ENCODE measurements at regions not wholly inside any gene's neighbourhood (a gene's known extent, or its start where the extent isn't known, plus 50 kb on each side); places are given as distances from the start of the nearest gene placed in this dataset.

- no peak for TF ChIP-seq POLR2A (IDR thresholded peaks at IDR 0.05)
- TF ChIP-seq EP300 (IDR thresholded peaks at IDR 0.05), result no peak
- TF ChIP-seq CTCF (IDR thresholded peaks at IDR 0.05), result no peak
- intact Hi-C loops (cut with DNase I), result loop anchor here in 1 of 4 donors (5.0 kb wide), 1 partner anchor 257 kb away; no protein-coding TSS in a partner anchor
Observed at GRCh38 chr6:53419026-53419425, 70.3 kb upstream of the ELOVL5 start.

DNA sequence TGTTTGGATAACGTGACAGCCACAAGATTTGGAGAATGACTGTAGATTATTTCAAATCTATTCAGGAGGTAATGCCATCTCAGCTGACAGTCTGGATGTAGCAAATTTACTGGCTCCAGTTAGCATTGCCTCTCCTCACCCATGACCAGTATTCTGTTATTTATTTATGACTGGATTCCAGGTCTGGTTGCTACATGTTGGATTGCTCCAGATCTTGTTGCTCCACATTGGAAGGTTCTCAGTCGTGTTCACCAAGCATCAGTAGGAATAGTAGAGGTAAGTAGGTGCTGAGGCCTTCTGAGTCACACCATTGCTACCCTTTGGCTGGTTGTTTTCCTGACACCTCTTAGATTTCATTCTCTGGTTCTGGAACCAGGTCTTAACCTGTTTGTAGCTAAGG lies 69.5 kb upstream of the ELOVL5 start:
- WGBS, 3 donors, result 79 to 90% (median 85%) methylated on average over 2 of the region's 2 CpGs
- Histone ChIP-seq H3K4me3 (no peak overlapping the region), H3K36me3 (no peaks in the 10 kb centered on the region), H3K9me3 (no peaks in the 10 kb centered on the region), H3K27me3 (no peaks in the 10 kb centered on the region), H3K4me1 (ENCODE audit: insufficient read depth) (no peaks in the 10 kb centered on the region), H3K27ac (no peak overlapping the region)
- intact Hi-C loops (cut with DNase I), result loop anchor here in 1 of 4 donors (5.0 kb wide), 1 partner anchor 256 kb away; no protein-coding TSS in a partner anchor
- no peak for TF ChIP-seq EP300 (IDR thresholded peaks at IDR 0.05)
- no peak for TF ChIP-seq POLR2A (IDR thresholded peaks at IDR 0.05)
- no peak for TF ChIP-seq CTCF (IDR thresholded peaks at IDR 0.05)
- no peak for DNase-seq

More at GRCh38 chr6:53419026-53419425, 70.3 kb upstream of the ELOVL5 start:
- no peaks in the 10 kb centered on the region for H3K27me3 ChIP-seq
- no peak overlapping the region for H3K27ac ChIP-seq
- H3K9me3 ChIP-seq, result no peaks in the 10 kb centered on the region
- 75 to 79% (median 77%) methylated on average over 1 of the region's 1 CpG for WGBS, 3 donors
- no peak for DNase-seq
- no peaks in the 10 kb centered on the region for H3K4me1 ChIP-seq (ENCODE audit: insufficient read depth)
- no peak overlapping the region for H3K4me3 ChIP-seq
- no peaks in the 10 kb centered on the region for H3K36me3 ChIP-seq

GRCh38 chr6:53417141-53417540 lies 68.4 kb upstream of the ELOVL5 start:
- no peak overlapping the region for H3K27ac ChIP-seq
- intact Hi-C loops (cut with DNase I), result loop anchor here in 1 of 4 donors (5.0 kb wide), 1 partner anchor 255 kb away; no protein-coding TSS in a partner anchor
- 76 to 79% (median 77%) methylated on average over 1 of the region's 1 CpG for WGBS, 3 donors
- no peaks in the 10 kb centered on the region for H3K36me3 ChIP-seq
- no peak for DNase-seq
- H3K4me3 ChIP-seq, result no peak overlapping the region
- H3K9me3 ChIP-seq, result no peaks in the 10 kb centered on the region
- no peaks in the 10 kb centered on the region for H3K4me1 ChIP-seq (ENCODE audit: insufficient read depth)
- TF ChIP-seq EP300 (IDR thresholded peaks at IDR 0.05), result no peak
- TF ChIP-seq POLR2A (IDR thresholded peaks at IDR 0.05), result no peak
- TF ChIP-seq CTCF (IDR thresholded peaks at IDR 0.05), result no peak
- no peaks in the 10 kb centered on the region for H3K27me3 ChIP-seq

- no peaks in the 10 kb centered on the region for H3K4me1 ChIP-seq (ENCODE audit: insufficient read depth)
- no peaks in the 10 kb centered on the region for H3K9me3 ChIP-seq
- no peak overlapping the region for H3K4me3 ChIP-seq
- intact Hi-C loops (cut with DNase I), result no loop called here
- H3K27me3 ChIP-seq, result no peaks in the 10 kb centered on the region
- no peak for DNase-seq
- no peaks in the 10 kb centered on the region for H3K36me3 ChIP-seq
- 87 to 92% (median 87%) methylated on average over 4 of the region's 4 CpGs for WGBS, 3 donors
- TF ChIP-seq EP300 (IDR thresholded peaks at IDR 0.05), result no peak
- H3K27ac ChIP-seq, result no peak overlapping the region
Observed at GRCh38 chr6:53413326-53413725, 64.6 kb upstream of the ELOVL5 start.

GRCh38 chr6:53412751-53413150 lies 64.0 kb upstream of the ELOVL5 start:
- WGBS, 3 donors, result 54 to 61% (median 60%) methylated on average over 1 of the region's 1 CpG
- H3K27ac ChIP-seq, result no peak overlapping the region
- intact Hi-C loops (cut with DNase I), result no loop called here

More at GRCh38 chr6:53412751-53413150, 64.0 kb upstream of the ELOVL5 start:
- no peaks in the 10 kb centered on the region for H3K27me3 ChIP-seq
- H3K4me3 ChIP-seq, result no peak overlapping the region
- H3K36me3 ChIP-seq, result no peaks in the 10 kb centered on the region
- no peaks in the 10 kb centered on the region for H3K9me3 ChIP-seq
- TF ChIP-seq EP300 (IDR thresholded peaks at IDR 0.05), result no peak
- TF ChIP-seq CTCF (IDR thresholded peaks at IDR 0.05), result no peak
- no peak for TF ChIP-seq POLR2A (IDR thresholded peaks at IDR 0.05)
- no peak for DNase-seq
- no peaks in the 10 kb centered on the region for H3K4me1 ChIP-seq (ENCODE audit: insufficient read depth)
